ENCODE measurements at regions not wholly inside any gene's neighbourhood (a gene's known extent, or its start where the extent isn't known, plus 50 kb on each side); places are given as distances from the start of the nearest gene placed in this dataset.

DNA sequence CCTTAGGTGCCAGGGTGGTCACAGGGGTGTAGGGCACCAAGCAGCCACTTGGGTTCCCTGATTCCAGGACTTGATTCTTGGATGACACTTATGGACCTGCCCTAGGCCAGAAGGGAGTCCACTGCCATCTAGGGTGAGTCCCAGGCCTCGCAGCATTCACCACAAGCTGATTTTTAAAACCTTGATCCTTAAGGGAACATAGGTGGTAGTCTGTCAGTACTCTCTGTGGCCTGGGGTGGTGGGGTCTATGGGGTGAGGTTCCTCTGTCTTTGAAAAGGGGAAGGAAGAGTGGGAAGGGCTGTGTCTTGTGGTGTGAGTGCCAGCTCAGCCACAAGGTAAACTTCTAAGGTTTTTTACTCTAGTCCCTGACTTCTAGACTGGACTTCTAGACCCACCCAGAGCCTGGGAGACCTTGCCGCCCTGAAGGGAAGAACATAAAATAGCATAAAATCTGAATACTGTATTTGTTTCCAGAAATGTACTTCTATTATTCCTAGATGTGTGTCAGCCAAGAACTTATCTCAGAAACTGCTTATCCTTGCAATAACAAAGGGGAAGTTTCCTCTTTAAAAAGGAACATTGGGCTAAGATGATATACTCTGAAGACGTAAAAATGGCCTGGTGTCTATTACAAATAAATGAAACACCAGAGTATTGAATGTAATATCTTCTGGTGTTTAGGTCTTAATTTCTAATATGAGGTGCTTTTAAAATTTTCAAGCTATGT is 757.3 kb downstream of the LTN1 start:
- H3K27ac Mint-ChIP-seq (ENCODE audit: unreplicated experiment) = no peak overlapping the region
- H3K36me3 Mint-ChIP-seq (ENCODE audit: unreplicated experiment) = no peaks in the 10 kb centered on the region
- peaks cover 8% of the 10 kb centered on the region for H3K4me1 Mint-ChIP-seq (ENCODE audit: low read depth, unreplicated experiment)
- H3K4me3 Mint-ChIP-seq (ENCODE audit: unreplicated experiment) = no peak overlapping the region
- no peaks in the 10 kb centered on the region for H3K27me3 Mint-ChIP-seq (ENCODE audit: unreplicated experiment)
- H3K9me3 Mint-ChIP-seq (ENCODE audit: unreplicated experiment) = no peaks in the 10 kb centered on the region
- DNase-seq = no peak
- TF ChIP-seq, protein P1, sequence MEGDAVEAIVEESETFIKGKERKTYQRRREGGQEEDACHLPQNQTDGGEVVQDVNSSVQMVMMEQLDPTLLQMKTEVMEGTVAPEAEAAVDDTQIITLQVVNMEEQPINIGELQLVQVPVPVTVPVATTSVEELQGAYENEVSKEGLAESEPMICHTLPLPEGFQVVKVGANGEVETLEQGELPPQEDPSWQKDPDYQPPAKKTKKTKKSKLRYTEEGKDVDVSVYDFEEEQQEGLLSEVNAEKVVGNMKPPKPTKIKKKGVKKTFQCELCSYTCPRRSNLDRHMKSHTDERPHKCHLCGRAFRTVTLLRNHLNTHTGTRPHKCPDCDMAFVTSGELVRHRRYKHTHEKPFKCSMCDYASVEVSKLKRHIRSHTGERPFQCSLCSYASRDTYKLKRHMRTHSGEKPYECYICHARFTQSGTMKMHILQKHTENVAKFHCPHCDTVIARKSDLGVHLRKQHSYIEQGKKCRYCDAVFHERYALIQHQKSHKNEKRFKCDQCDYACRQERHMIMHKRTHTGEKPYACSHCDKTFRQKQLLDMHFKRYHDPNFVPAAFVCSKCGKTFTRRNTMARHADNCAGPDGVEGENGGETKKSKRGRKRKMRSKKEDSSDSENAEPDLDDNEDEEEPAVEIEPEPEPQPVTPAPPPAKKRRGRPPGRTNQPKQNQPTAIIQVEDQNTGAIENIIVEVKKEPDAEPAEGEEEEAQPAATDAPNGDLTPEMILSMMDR (IDR thresholded peaks at IDR 0.05; ENCODE audit: partially characterized antibody, unreplicated experiment) = no peak

DNA sequence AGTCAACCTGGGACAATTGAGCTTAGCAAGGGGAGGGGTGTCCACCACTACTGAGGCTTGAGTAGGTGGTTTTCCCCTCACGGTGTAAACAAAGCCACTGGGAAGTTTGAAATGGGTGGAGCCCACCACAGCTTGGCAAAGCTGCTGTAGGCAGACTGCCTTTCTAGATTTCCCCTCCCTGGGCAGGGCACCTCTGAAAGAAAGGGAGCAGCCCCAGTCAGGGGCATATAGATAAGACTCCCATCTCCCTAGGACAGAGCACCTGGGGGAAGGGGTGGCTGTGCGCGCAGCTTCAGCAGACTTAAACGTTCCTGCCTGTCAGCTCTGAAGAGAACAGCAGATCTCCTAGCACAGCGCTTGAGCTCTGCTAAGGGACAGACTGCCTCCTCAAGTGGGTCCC is 758.4 kb downstream of the LTN1 start:
- no peaks in the 10 kb centered on the region for H3K27me3 Mint-ChIP-seq (ENCODE audit: unreplicated experiment)
- peaks cover 8% of the 10 kb centered on the region for H3K4me1 Mint-ChIP-seq (ENCODE audit: low read depth, unreplicated experiment)

DNA sequence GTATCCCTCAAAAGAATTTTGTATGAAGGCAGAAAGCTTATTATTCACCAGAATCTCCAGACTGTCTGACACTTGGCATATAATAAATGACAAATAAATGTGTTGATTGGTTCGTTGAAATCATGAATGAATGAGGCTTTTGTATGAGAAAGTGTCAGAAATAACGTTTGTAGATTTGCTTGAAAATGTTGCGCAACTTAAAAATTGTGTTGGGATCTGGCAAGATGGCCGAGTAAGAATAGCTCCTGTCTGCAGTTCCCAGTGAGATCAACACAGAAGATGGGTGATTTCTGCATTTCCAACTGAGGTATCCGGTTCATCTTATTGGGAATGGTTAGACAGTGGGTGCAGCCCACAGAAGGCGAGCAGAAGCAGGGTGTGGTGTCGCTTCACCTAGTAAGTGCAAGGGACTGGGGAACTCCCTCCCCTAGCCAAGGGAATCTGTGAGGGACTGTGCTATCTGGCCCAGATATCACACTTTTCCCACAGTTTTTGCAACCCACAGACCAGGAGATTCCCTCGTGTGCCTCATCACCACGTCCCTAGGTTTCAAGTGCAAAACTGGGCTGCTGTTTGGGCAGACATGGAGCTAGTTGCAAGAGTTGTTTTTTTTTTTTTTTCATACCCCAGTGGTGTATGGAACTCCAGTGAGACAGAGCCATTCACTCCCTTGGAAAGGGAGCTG is 759.0 kb downstream of the LTN1 start:
- Mint-ChIP-seq H3K4me1 (ENCODE audit: low read depth, unreplicated experiment) (peaks cover 5% of the 10 kb centered on the region), H3K27ac (ENCODE audit: unreplicated experiment) (no peak overlapping the region), H3K27me3 (ENCODE audit: unreplicated experiment) (no peaks in the 10 kb centered on the region), H3K4me3 (ENCODE audit: unreplicated experiment) (no peak overlapping the region), H3K9me3 (ENCODE audit: unreplicated experiment) (no peaks in the 10 kb centered on the region), H3K36me3 (ENCODE audit: unreplicated experiment) (no peaks in the 10 kb centered on the region)
- no peak for DNase-seq
- TF ChIP-seq, protein P1 (IDR thresholded peaks at IDR 0.05; ENCODE audit: partially characterized antibody, unreplicated experiment) = no peak

More for the DNA sequence above, 758.4 kb downstream of the LTN1 start:
- Mint-ChIP-seq H3K27ac (ENCODE audit: unreplicated experiment) (no peak overlapping the region), H3K4me3 (ENCODE audit: unreplicated experiment) (no peak overlapping the region), H3K36me3 (ENCODE audit: unreplicated experiment) (no peaks in the 10 kb centered on the region), H3K9me3 (ENCODE audit: unreplicated experiment) (no peaks in the 10 kb centered on the region)
- DNase-seq = no peak
- TF ChIP-seq, protein P1 (IDR thresholded peaks at IDR 0.05; ENCODE audit: partially characterized antibody, unreplicated experiment) = no peak

DNA sequence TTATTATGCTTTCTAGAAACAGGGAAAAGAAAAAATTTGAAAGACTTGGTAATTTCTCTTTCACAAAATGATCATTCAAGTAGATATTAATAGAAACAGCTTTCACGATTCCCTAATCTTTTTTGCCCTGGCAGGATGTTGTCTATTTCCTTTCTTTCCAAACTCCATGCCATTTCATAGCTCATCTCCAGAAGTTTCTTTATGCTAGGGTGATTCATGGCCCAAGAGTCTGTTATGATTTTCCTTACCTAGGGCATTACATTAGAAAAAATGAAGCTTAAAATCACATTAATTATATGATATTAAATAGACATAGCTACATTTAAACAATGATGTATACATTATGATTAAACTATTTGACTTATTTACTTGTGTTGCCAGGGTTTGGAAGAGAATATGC is 762.1 kb downstream of the LTN1 start:
- peaks cover 13% of the 10 kb centered on the region for H3K4me1 Mint-ChIP-seq (ENCODE audit: low read depth, unreplicated experiment)
- no peak for DNase-seq
- H3K4me3 Mint-ChIP-seq (ENCODE audit: unreplicated experiment) = no peak overlapping the region
- TF ChIP-seq, protein P1 (IDR thresholded peaks at IDR 0.05; ENCODE audit: partially characterized antibody, unreplicated experiment) = no peak
- H3K36me3 Mint-ChIP-seq (ENCODE audit: unreplicated experiment) = no peaks in the 10 kb centered on the region
- no peaks in the 10 kb centered on the region for H3K9me3 Mint-ChIP-seq (ENCODE audit: unreplicated experiment)
- no peak overlapping the region for H3K27ac Mint-ChIP-seq (ENCODE audit: unreplicated experiment)
- peaks cover 3% of the 10 kb centered on the region for H3K27me3 Mint-ChIP-seq (ENCODE audit: unreplicated experiment)

DNA sequence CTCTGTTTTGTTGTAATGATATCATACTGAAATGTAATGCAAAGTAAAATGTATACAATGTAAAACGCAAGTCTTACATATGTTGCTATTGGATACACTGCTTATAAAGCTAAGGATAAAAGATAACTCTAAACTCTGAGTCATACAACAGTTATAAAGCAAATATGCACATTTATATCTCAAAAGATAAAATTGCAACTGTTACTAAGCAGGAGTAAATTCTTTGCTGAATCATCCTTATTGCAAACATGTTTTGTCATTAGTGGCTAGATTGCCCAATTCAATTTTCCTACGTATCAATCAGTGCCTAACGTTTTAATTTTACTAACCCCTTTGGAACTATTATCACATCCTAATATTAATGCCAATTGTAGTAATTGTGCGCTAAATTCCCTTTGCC is 762.9 kb downstream of the LTN1 start:
- no peaks in the 10 kb centered on the region for H3K36me3 Mint-ChIP-seq (ENCODE audit: unreplicated experiment)
- H3K4me3 Mint-ChIP-seq (ENCODE audit: unreplicated experiment) = no peak overlapping the region
- no peaks in the 10 kb centered on the region for H3K9me3 Mint-ChIP-seq (ENCODE audit: unreplicated experiment)
- TF ChIP-seq, protein P1 (IDR thresholded peaks at IDR 0.05; ENCODE audit: partially characterized antibody, unreplicated experiment) = no peak
- peaks cover 13% of the 10 kb centered on the region for H3K4me1 Mint-ChIP-seq (ENCODE audit: low read depth, unreplicated experiment)
- peaks cover 3% of the 10 kb centered on the region for H3K27me3 Mint-ChIP-seq (ENCODE audit: unreplicated experiment)
- no peak for DNase-seq
- H3K27ac Mint-ChIP-seq (ENCODE audit: unreplicated experiment) = no peak overlapping the region
